Fibroblast of lung (primary cell): ENCODE measurements at regions not wholly inside any gene's neighbourhood (a gene's known extent, or its start where the extent isn't known, plus 50 kb on each side); places are given as distances from the start of the nearest gene placed in this dataset.

ENCODE experiments used
- DNase-seq, 2 donors: peaks; one replicate each; pipeline versions ENCODE4 v3.0.0 to v3.0.0-alpha.2; 2010; ENCODE audit warnings: low read depth in 2 of 2
- H2AFZ ChIP-seq: 2 replicates; pipeline ENCODE4 v1.5.1; 2012; ENCODE audit warnings: low read length, control low read depth, inconsistent platforms
- H3K27ac ChIP-seq: 2 replicates; pipeline ENCODE4 v1.5.1; 2011; ENCODE audit warnings: low read length, control low read depth; ENCODE audit not compliant: insufficient read depth
- H3K27me3 ChIP-seq: 2 replicates; pipeline ENCODE4 v1.5.1; 2011; ENCODE audit warnings: mild to moderate bottlenecking, low read length; ENCODE audit not compliant: control insufficient read depth, insufficient read depth
- H3K36me3 ChIP-seq: 2 replicates; pipeline ENCODE4 v1.5.1; 2011; ENCODE audit warnings: low read length; ENCODE audit not compliant: control insufficient read depth, insufficient read depth
- H3K4me1 ChIP-seq: 2 replicates; pipeline ENCODE4 v1.5.1; 2011; ENCODE audit warnings: low read length; ENCODE audit not compliant: control insufficient read depth, insufficient read depth; ENCODE audit errors: extremely low read depth
- H3K4me2 ChIP-seq: 2 replicates; pipeline ENCODE4 v1.5.1; 2011; ENCODE audit warnings: low read length, control low read depth; ENCODE audit not compliant: insufficient read depth; ENCODE audit errors: extremely low read depth
- H3K4me3 ChIP-seq, 4 experiments: fragments of 200-600 bp in 1 of 4; sonication (generic) in 1 of 4; replicated peaks in 1 of 4; 2 replicates each; pipeline ENCODE4 v1.5.1; 2011 to 2016; ENCODE audit warnings: low read length in 4 of 4, low read depth in 3 of 4, mild to moderate bottlenecking in 3 of 4, control low read depth in 2 of 4, inconsistent platforms in 1 of 4, mixed read lengths in 1 of 4; ENCODE audit not compliant: insufficient read depth in 1 of 4; ENCODE audit errors: control extremely low read depth in 1 of 4
- H3K79me2 ChIP-seq: 2 replicates; pipeline ENCODE4 v1.5.1; 2012; ENCODE audit warnings: mild to moderate bottlenecking, low read length, inconsistent platforms; ENCODE audit not compliant: control insufficient read depth, insufficient read depth
- H3K9ac ChIP-seq: 2 replicates; pipeline ENCODE4 v1.5.1; 2011; ENCODE audit warnings: mild to moderate bottlenecking, low read length, control low read depth; ENCODE audit not compliant: insufficient read depth
- H3K9me3 ChIP-seq: 2 replicates; pipeline ENCODE4 v1.5.1; 2012; ENCODE audit warnings: low read depth, low read length; ENCODE audit not compliant: control insufficient read depth, insufficient read depth
- H4K20me1 ChIP-seq: 2 replicates; pipeline ENCODE4 v1.5.1; 2011; ENCODE audit warnings: low read length; ENCODE audit not compliant: control insufficient read depth, insufficient read depth; ENCODE audit errors: extremely low read depth
- CTCF ChIP-seq, 2 donors: IDR thresholded peaks in 1 of 2; conservative IDR thresholded peaks in 1 of 2; 1 replicate in 1 of 2; 2 replicates in 1 of 2; pipeline ENCODE4 v1.5.1; 2011 to 2012; ENCODE audit warnings: low read length in 2 of 2, control low read depth in 1 of 2, inconsistent platforms in 1 of 2, low read depth in 1 of 2, mild to moderate bottlenecking in 1 of 2
- EZH2 ChIP-seq: IDR thresholded peaks from 2 replicates; pipeline ENCODE4 v1.5.1; 2012; ENCODE audit warnings: low read length, control low read depth, mild to moderate bottlenecking; ENCODE audit errors: missing control alignments

- no peaks in the 10 kb centered on the region for H3K4me1 ChIP-seq
- no peak overlapping the region for H3K4me2 ChIP-seq
- H3K9me3 ChIP-seq, result no peaks in the 10 kb centered on the region
- no peaks in the 10 kb centered on the region for H4K20me1 ChIP-seq
- H3K9ac ChIP-seq, result no peak overlapping the region
- no peak overlapping the region for H3K4me3 ChIP-seq
- no peak overlapping the region for H3K27ac ChIP-seq
- no peaks in the 10 kb centered on the region for H3K27me3 ChIP-seq
- H3K36me3 ChIP-seq, result no peaks in the 10 kb centered on the region
- DNase-seq, result no peak
- TF ChIP-seq EZH2 (no peak), CTCF (conservative IDR thresholded peaks at IDR 0.05 in 1 of 2, IDR thresholded peaks at IDR 0.05 in 1 of 2; ENCODE audit: low read depth in 1 of 2, low read length in 2 of 2) (no peak)
- H2AFZ ChIP-seq, result no peak overlapping the region
- H3K79me2 ChIP-seq, result no peaks in the 10 kb centered on the region
Measured at GRCh38 chr16:63933841-63934240, 1188.0 kb downstream of the CDH11 start.

- H3K9ac ChIP-seq, result no peak overlapping the region
- no peaks in the 10 kb centered on the region for H4K20me1 ChIP-seq
- H3K27me3 ChIP-seq, result no peaks in the 10 kb centered on the region
- H3K4me1 ChIP-seq, result no peaks in the 10 kb centered on the region
- H3K9me3 ChIP-seq, result no peaks in the 10 kb centered on the region
- no peak overlapping the region for H3K4me2 ChIP-seq
- no peak overlapping the region for H2AFZ ChIP-seq
- no peaks in the 10 kb centered on the region for H3K36me3 ChIP-seq
- no peak overlapping the region for H3K27ac ChIP-seq
- DNase-seq, result no peak
- H3K4me3 ChIP-seq, result no peak overlapping the region
- H3K79me2 ChIP-seq, result no peaks in the 10 kb centered on the region
- no peak for TF ChIP-seq CTCF (conservative IDR thresholded peaks at IDR 0.05 in 1 of 2, IDR thresholded peaks at IDR 0.05 in 1 of 2; ENCODE audit: low read depth in 1 of 2, low read length in 2 of 2)
- no peak for TF ChIP-seq EZH2
Measured at GRCh38 chr16:63928421-63928820, 1193.4 kb downstream of the CDH11 start.

- H4K20me1 ChIP-seq, result no peaks in the 10 kb centered on the region
- no peak for TF ChIP-seq CTCF (conservative IDR thresholded peaks at IDR 0.05 in 1 of 2, IDR thresholded peaks at IDR 0.05 in 1 of 2; ENCODE audit: low read depth in 1 of 2, low read length in 2 of 2)
- no peak for TF ChIP-seq EZH2
- no peaks in the 10 kb centered on the region for H3K9me3 ChIP-seq
- no peaks in the 10 kb centered on the region for H3K36me3 ChIP-seq
- H3K27ac ChIP-seq, result no peak overlapping the region
- H3K27me3 ChIP-seq, result no peaks in the 10 kb centered on the region
- H3K79me2 ChIP-seq, result no peaks in the 10 kb centered on the region
- no peak overlapping the region for H3K4me3 ChIP-seq
- DNase-seq, result no peak
- H3K4me1 ChIP-seq, result no peaks in the 10 kb centered on the region
- H3K4me2 ChIP-seq, result no peak overlapping the region
- H2AFZ ChIP-seq, result no peak overlapping the region
- H3K9ac ChIP-seq, result no peak overlapping the region
Measured at GRCh38 chr16:63925221-63925620, 1196.6 kb downstream of the CDH11 start.
